NT2/D1 (cell line): ENCODE measurements at regions not wholly inside any gene's neighbourhood (a gene's known extent, or its start where the extent isn't known, plus 50 kb on each side); places are given as distances from the start of the nearest gene placed in this dataset.

Experiments used
- SUZ12 ChIP-seq: IDR thresholded peaks from 2 replicates; pipeline ENCODE4 v1.6.1; 2011; ENCODE audit not compliant: insufficient read length, insufficient read depth; ENCODE audit errors: extremely low read depth
- YY1 ChIP-seq: IDR thresholded peaks from 2 replicates; pipeline ENCODE4 v1.6.1; 2011; ENCODE audit not compliant: insufficient read length, insufficient read depth
- ZNF274 ChIP-seq: IDR thresholded peaks from 2 replicates; pipeline ENCODE4 v1.6.1; 2011; ENCODE audit warnings: mild to moderate bottlenecking, low read depth, low read length

DNA sequence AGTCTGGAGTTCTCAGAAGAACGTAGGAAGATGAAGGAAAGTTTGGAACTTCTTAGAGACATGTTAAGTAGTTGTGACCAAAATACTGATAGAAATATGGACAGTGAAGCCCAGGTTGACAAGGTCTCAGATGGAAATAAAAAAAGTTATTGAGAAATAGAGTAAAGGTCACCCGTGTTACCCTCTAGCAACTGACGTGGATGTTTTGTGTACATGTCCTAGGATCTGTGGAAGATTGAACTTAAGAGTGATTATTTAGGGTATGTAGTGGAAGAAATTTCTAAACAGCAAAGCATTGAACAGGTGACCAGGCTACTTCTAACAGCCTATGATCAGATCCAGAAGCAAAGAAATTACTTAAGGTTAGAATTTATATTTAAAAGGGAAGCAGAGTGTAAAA, 1020.4 kb downstream of the FSTL5 start:
- no peak for TF ChIP-seq SUZ12
- TF ChIP-seq YY1, result no peak
- TF ChIP-seq ZNF274, result no peak
